Esophagus muscularis mucosa (tissue), 4 donors: ENCODE measurements at regions not wholly inside any gene's neighbourhood (a gene's known extent, or its start where the extent isn't known, plus 50 kb on each side); places are given as distances from the start of the nearest gene placed in this dataset.

Experiments used
- EP300 ChIP-seq: sonication (generic); formaldehyde crosslinking; IDR thresholded peaks from one replicate; pipeline ENCODE4 v1.6.1; 2017; ENCODE audit warnings: antibody characterized with exemption
- POLR2AphosphoS5 ChIP-seq, 2 donors: sonication (generic); formaldehyde crosslinking; IDR thresholded peaks; one replicate each; pipeline ENCODE4 v1.6.1; 2017; ENCODE audit warnings: antibody characterized with exemption in 2 of 2
- TF ChIP-seq, protein P1 (sequence below), 3 experiments: fragments of 200-600 bp in 2 of 3; fragments of 450-650 bp in 1 of 3; sonication (generic) in 2 of 3; IDR thresholded peaks; one replicate each; pipeline ENCODE4 v1.5.1; 2017 to 2019; ENCODE audit warnings: antibody characterized with exemption in 3 of 3, mild to moderate bottlenecking in 2 of 3, moderate library complexity in 1 of 3

DNA sequence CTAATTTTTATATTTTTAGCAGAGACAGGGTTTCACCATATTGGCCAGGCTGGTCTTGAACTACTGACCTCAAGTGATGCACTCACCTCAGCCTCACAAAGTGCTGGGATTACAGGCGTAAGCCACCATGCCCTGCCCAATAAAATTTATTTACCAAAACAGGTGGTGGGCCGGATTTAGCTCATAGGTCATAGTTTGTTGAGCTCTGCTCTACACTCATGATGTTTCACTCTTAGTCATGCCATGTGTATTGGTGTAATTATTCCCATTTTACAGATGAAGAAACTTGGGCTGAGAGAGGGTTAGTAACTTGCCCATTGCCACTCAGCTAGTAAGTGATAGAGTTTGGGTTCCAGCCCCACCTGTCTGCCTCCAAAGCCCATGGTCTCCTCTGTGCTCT is 93.1 kb upstream of the WWC1 start:
- TF ChIP-seq, protein P1, sequence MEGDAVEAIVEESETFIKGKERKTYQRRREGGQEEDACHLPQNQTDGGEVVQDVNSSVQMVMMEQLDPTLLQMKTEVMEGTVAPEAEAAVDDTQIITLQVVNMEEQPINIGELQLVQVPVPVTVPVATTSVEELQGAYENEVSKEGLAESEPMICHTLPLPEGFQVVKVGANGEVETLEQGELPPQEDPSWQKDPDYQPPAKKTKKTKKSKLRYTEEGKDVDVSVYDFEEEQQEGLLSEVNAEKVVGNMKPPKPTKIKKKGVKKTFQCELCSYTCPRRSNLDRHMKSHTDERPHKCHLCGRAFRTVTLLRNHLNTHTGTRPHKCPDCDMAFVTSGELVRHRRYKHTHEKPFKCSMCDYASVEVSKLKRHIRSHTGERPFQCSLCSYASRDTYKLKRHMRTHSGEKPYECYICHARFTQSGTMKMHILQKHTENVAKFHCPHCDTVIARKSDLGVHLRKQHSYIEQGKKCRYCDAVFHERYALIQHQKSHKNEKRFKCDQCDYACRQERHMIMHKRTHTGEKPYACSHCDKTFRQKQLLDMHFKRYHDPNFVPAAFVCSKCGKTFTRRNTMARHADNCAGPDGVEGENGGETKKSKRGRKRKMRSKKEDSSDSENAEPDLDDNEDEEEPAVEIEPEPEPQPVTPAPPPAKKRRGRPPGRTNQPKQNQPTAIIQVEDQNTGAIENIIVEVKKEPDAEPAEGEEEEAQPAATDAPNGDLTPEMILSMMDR (IDR thresholded peaks at IDR 0.05): no peak
- TF ChIP-seq EP300 (no peak), POLR2AphosphoS5 (IDR thresholded peaks at IDR 0.05) (no peak)
